Kidney (tissue), 13 donors: ENCODE measurements at regions not wholly inside any gene's neighbourhood (a gene's known extent, or its start where the extent isn't known, plus 50 kb on each side); places are given as distances from the start of the nearest gene placed in this dataset.
"Not testable (repeated sequence)": the region's sequence is repeated elsewhere in the genome, so short reads cannot be mapped to it uniquely, and the experiment has no call there.

ENCODE experiments used
- DNase-seq, 5 donors: peaks; one replicate each; pipeline ENCODE4 v3.0.0-alpha.2; 2013 to 2020
- FAIRE-seq: peaks from 2 replicates; lab custom pipeline; 2012; peaks lifted over from hg19 to GRCh38; lab: Jason Lieb, UNC
- H3K27ac ChIP-seq, 2 donors: one replicate each; pipeline ENCODE4 v1.7.0; 2013; ENCODE audit warnings: low read depth in 2 of 2, low read length in 2 of 2, inconsistent platforms in 1 of 2
- H3K27me3 ChIP-seq: one replicate; pipeline ENCODE4 v1.7.1; 2013; ENCODE audit warnings: low read length, inconsistent platforms; ENCODE audit not compliant: control insufficient read depth, insufficient read depth
- H3K36me3 ChIP-seq, 3 donors: one replicate each; pipeline versions ENCODE4 v1.7.0 to v1.7.1; 2013; ENCODE audit warnings: low read length in 3 of 3, control low read depth in 1 of 3, inconsistent platforms in 1 of 3; ENCODE audit not compliant: insufficient read depth in 3 of 3, control insufficient read depth in 2 of 3
- H3K4me1 ChIP-seq, 3 donors: one replicate each; pipeline versions ENCODE4 v1.7.0 to v1.7.1; 2013; ENCODE audit warnings: low read length in 3 of 3, inconsistent platforms in 1 of 3, low read depth in 1 of 3; ENCODE audit not compliant: control insufficient read depth in 2 of 3, insufficient read depth in 2 of 3
- H3K4me3 ChIP-seq, 3 donors: one replicate each; pipeline versions ENCODE4 v1.7.0 to v1.8.1; 2013; ENCODE audit warnings: low read length in 3 of 3, control low read depth in 1 of 3, inconsistent platforms in 1 of 3
- H3K9ac ChIP-seq, 3 donors: one replicate each; pipeline versions ENCODE4 v1.7.0 to v1.7.1; 2013; ENCODE audit warnings: low read length in 3 of 3, control low read depth in 1 of 3, inconsistent platforms in 1 of 3
- H3K9me3 ChIP-seq, 3 donors: one replicate each; pipeline versions ENCODE4 v1.7.0 to v1.7.1; 2013; ENCODE audit warnings: low read length in 3 of 3, control low read depth in 1 of 3, inconsistent platforms in 1 of 3; ENCODE audit not compliant: control insufficient read depth in 2 of 3, insufficient read depth in 1 of 3
- CTCF ChIP-seq: IDR thresholded peaks from 3 replicates; pipeline ENCODE4 v1.5.1; 2012; ENCODE audit warnings: mild to moderate bottlenecking, moderate library complexity, borderline replicate concordance; ENCODE audit not compliant: insufficient read depth; ENCODE audit errors: extremely low read depth
- intact Hi-C: fragments of 100-400 bp; cut with DNase I; formaldehyde crosslinking; loops from one replicate; pipeline ENCODE4 v1.11.1; 2022
- donor health status: control.
- donor health status: control.
- donor health status: control.
- donor health status: control.
- donor health status: control.
- donor health status: DM: yes; HTN: yes; CAD: no.
- donor health status: Normal renal cell carcinoma (clear cell type).

GRCh38 chr10:33476757-33477273 lies 142.3 kb upstream of the NRP1 start:
- Histone ChIP-seq H3K27me3 (no peaks in the 10 kb centered on the region), H3K9me3 (no peaks in the 10 kb centered on the region), H3K9ac (no peak overlapping the region), H3K36me3 (no peaks in the 10 kb centered on the region), H3K4me1 (no peaks in the 10 kb centered on the region), H3K27ac (no peak overlapping the region), H3K4me3 (no peak overlapping the region)
- no peak for TF ChIP-seq CTCF
- FAIRE-seq, result no peak
- intact Hi-C loops, result no loop called here
- DNase-seq, result peak in 2 of 5 donors; percentile 19 to 49

GRCh38 chr10:33473688-33474087 lies 139.2 kb upstream of the NRP1 start:
- intact Hi-C loops, result no loop called here

GRCh38 chr10:33468006-33468405 lies 133.5 kb upstream of the NRP1 start:
- intact Hi-C loops, FAIRE-seq: not testable (repeated sequence)

More at GRCh38 chr10:33473688-33474087, 139.2 kb upstream of the NRP1 start:
- FAIRE-seq, result no peak
- no peak for DNase-seq
- Histone ChIP-seq H3K27ac (no peak overlapping the region), H3K9me3 (no peaks in the 10 kb centered on the region), H3K9ac (no peak overlapping the region), H3K36me3 (no peaks in the 10 kb centered on the region), H3K27me3 (no peaks in the 10 kb centered on the region), H3K4me3 (no peak overlapping the region), H3K4me1 (no peaks in the 10 kb centered on the region)
- no peak for TF ChIP-seq CTCF

GRCh38 chr10:33465747-33466146 lies 131.3 kb upstream of the NRP1 start:
- Histone ChIP-seq H3K27me3 (no peaks in the 10 kb centered on the region), H3K9me3 (no peaks in the 10 kb centered on the region), H3K4me1 (no peaks in the 10 kb centered on the region), H3K27ac (no peak overlapping the region), H3K36me3 (no peaks in the 10 kb centered on the region), H3K9ac (no peak overlapping the region), H3K4me3 (no peak overlapping the region)
- intact Hi-C loops, result no loop called here
- FAIRE-seq (no peak), DNase-seq (no peak)
- TF ChIP-seq CTCF, result no peak

More at GRCh38 chr10:33468006-33468405, 133.5 kb upstream of the NRP1 start:
- not testable (repeated sequence) for H3K9ac ChIP-seq, H3K4me3 ChIP-seq, H3K27me3 ChIP-seq, DNase-seq, H3K9me3 ChIP-seq, H3K4me1 ChIP-seq, H3K27ac ChIP-seq, H3K36me3 ChIP-seq
